Progenitor cell of endocrine pancreas (in vitro differentiated cells): ENCODE measurements at regions not wholly inside any gene's neighbourhood (a gene's known extent, or its start where the extent isn't known, plus 50 kb on each side); places are given as distances from the start of the nearest gene placed in this dataset.
A peak's percentile ranks its signal among the peaks of the same experiment; 100 is the strongest.

Experiments used
- DNase-seq: peaks from one replicate; pipeline ENCODE4 v3.0.0; 2021; ENCODE audit warnings: low spot score; ENCODE audit not compliant: unreplicated experiment
- H3K27ac Mint-ChIP-seq: 2 replicates; pipeline ENCODE4 v1.8.0; 2021; ENCODE audit warnings: mild to moderate bottlenecking, moderate library complexity, mixed read lengths
- H3K27me3 Mint-ChIP-seq: 2 replicates; pipeline ENCODE4 v1.8.0; 2021; ENCODE audit warnings: mixed read lengths
- H3K36me3 Mint-ChIP-seq: 2 replicates; pipeline ENCODE4 v1.8.0; 2022; ENCODE audit warnings: mixed read lengths; ENCODE audit not compliant: insufficient read depth
- H3K4me1 Mint-ChIP-seq: 2 replicates; pipeline ENCODE4 v1.8.0; 2021; ENCODE audit warnings: low read depth, mixed read lengths
- H3K4me3 Mint-ChIP-seq: 2 replicates; pipeline ENCODE4 v1.8.0; 2021; ENCODE audit warnings: low read depth, mild to moderate bottlenecking, moderate library complexity, mixed read lengths
- H3K9me3 Mint-ChIP-seq: 2 replicates; pipeline ENCODE4 v1.8.0; 2021; ENCODE audit warnings: low read depth, mixed read lengths
- CTCF ChIP-seq: fragments of 200-600 bp; sonication (generic); IDR thresholded peaks from one replicate; pipeline ENCODE4 v1.5.0; 2021; ENCODE audit warnings: antibody characterized with exemption, mild to moderate bottlenecking; ENCODE audit not compliant: unreplicated experiment

- Mint-ChIP-seq H3K27ac (no peak overlapping the region), H3K36me3 (peaks cover 4% of the 10 kb centered on the region), H3K4me1 (no peaks in the 10 kb centered on the region), H3K4me3 (no peak overlapping the region), H3K27me3 (no peaks in the 10 kb centered on the region), H3K9me3 (peaks cover 44% of the 10 kb centered on the region)
- TF ChIP-seq CTCF = no peak
- DNase-seq = no peak
Measured at GRCh38 chr14:83455561-83455960, 1921.9 kb upstream of the SEL1L start.

- no peak for DNase-seq
- no peak for TF ChIP-seq CTCF
- Mint-ChIP-seq H3K4me3 (no peak overlapping the region), H3K9me3 (peaks cover 18% of the 10 kb centered on the region), H3K36me3 (peaks cover 4% of the 10 kb centered on the region), H3K4me1 (peaks cover 5% of the 10 kb centered on the region), H3K27me3 (no peaks in the 10 kb centered on the region), H3K27ac (no peak overlapping the region)
Measured at GRCh38 chr14:83461521-83461920, 1927.9 kb upstream of the SEL1L start.

GRCh38 chr14:83462759-83463158 is 1929.1 kb upstream of the SEL1L start:
- H3K36me3 Mint-ChIP-seq = peaks cover 4% of the 10 kb centered on the region

GRCh38 chr14:83463500-83464098 is 1929.9 kb upstream of the SEL1L start:
- peak; percentile 84 for TF ChIP-seq CTCF
- no peak overlapping the region for H3K4me3 Mint-ChIP-seq
- no peaks in the 10 kb centered on the region for H3K27me3 Mint-ChIP-seq
- DNase-seq = peak; percentile 24
- peaks cover 12% of the 10 kb centered on the region for H3K9me3 Mint-ChIP-seq
- peaks cover 5% of the 10 kb centered on the region for H3K4me1 Mint-ChIP-seq
- H3K36me3 Mint-ChIP-seq = no peaks in the 10 kb centered on the region
- H3K27ac Mint-ChIP-seq = no peak overlapping the region

More at GRCh38 chr14:83462759-83463158, 1929.1 kb upstream of the SEL1L start:
- H3K27me3 Mint-ChIP-seq = no peaks in the 10 kb centered on the region
- no peak for TF ChIP-seq CTCF
- no peak for DNase-seq
- no peak overlapping the region for H3K27ac Mint-ChIP-seq
- peaks cover 5% of the 10 kb centered on the region for H3K4me1 Mint-ChIP-seq
- H3K9me3 Mint-ChIP-seq = peaks cover 18% of the 10 kb centered on the region
- no peak overlapping the region for H3K4me3 Mint-ChIP-seq

- Mint-ChIP-seq H3K4me3 (no peak overlapping the region), H3K36me3 (no peaks in the 10 kb centered on the region), H3K4me1 (peaks cover 5% of the 10 kb centered on the region), H3K27me3 (no peaks in the 10 kb centered on the region), H3K9me3 (no peaks in the 10 kb centered on the region), H3K27ac (no peak overlapping the region)
- TF ChIP-seq CTCF = no peak
- DNase-seq = no peak
Measured at GRCh38 chr14:83467811-83468210, 1934.2 kb upstream of the SEL1L start.
